ENCODE measurements at regions not wholly inside any gene's neighbourhood (a gene's known extent, or its start where the extent isn't known, plus 50 kb on each side); places are given as distances from the start of the nearest gene placed in this dataset.

DNA sequence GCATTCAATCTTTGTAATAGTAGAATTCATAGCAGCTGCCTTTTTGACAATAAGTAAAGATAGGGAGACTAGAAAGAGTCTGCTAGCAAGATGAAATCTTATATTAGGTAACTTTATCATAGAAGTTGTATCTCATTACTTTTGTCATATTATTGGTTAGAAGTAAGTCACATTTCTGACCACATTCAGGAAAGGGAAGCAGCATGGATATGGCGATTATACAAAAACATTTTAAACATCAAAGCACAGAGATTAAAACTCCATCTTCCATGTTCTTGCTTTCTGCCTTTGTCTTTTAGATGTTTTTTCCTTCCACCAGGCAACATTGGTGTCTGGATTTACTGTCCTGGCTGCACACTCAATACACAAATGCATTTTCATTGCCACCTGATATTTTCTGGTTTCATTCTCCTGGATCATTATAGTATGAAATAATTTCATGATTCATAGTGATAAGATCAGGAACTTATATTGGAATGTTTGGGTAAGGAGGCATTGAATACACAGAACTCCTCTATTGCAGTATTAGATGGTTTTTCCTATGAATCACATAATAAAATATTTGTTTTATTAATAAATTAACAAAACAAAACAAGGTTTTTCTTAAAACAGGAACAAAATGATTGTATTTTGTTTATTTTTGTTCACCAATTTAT is 1460.3 kb upstream of the CADM2 start:
- no peak overlapping the region for H3K23ac ChIP-seq (ENCODE audit: insufficient read length, low read depth, low read length)
- no peaks in the 10 kb centered on the region for H3K23me2 ChIP-seq (ENCODE audit: insufficient read length, low read depth, low read length, poor library complexity, severe bottlenecking)
- Mint-ChIP-seq H3K27ac (no peak overlapping the region), H3K36me3 (ENCODE audit: insufficient read depth in 1 of 3, low read depth in 3 of 3) (0 out of 7 replicates have a peak, but pooled peaks cover 0 to 2% (median 0%) of the 10 kb centered on the region in 3 experiments), H3K27me3 (ENCODE audit: low read depth) (no peaks in the 10 kb centered on the region), H3K9me3 (no peaks in the 10 kb centered on the region; a peak in 2 of 5 replicates), H3K4me3 (no peak overlapping the region), H3K4me1 (no peaks in the 10 kb centered on the region)
- H4K5ac ChIP-seq (ENCODE audit: insufficient read length, low read depth, low read length) = no peak overlapping the region
- no peaks in the 10 kb centered on the region for H3K9me3 ChIP-seq (ENCODE audit: control insufficient read depth, low read depth, low read length)
- H2BK5ac ChIP-seq (ENCODE audit: insufficient read length, low read length) = no peak overlapping the region
- no peak overlapping the region for H2AFZ ChIP-seq (ENCODE audit: low read length)
- H4K91ac ChIP-seq (ENCODE audit: insufficient read length, low read depth, low read length) = no peak overlapping the region
- H3K79me2 ChIP-seq (ENCODE audit: insufficient read depth, low read length) = no peaks in the 10 kb centered on the region
- WGBS (ENCODE audit: extremely low coverage, insufficient read length, low lambda C conversion rate) = no CpG with 5 or more reads among the region's 1 CpG
- H3K4me2 ChIP-seq (ENCODE audit: insufficient read depth, insufficient read length, low read length) = no peak overlapping the region
- no peak overlapping the region for H3K18ac ChIP-seq (ENCODE audit: insufficient read length, low read depth, low read length)
- H3K4me1 ChIP-seq (ENCODE audit: insufficient read depth, low read length) = no peaks in the 10 kb centered on the region
- H2BK12ac ChIP-seq (ENCODE audit: insufficient read length, low read depth, low read length) = no peak overlapping the region
- no peak overlapping the region for H2BK15ac ChIP-seq (ENCODE audit: low read depth, low read length)
- no peak overlapping the region for H3K14ac ChIP-seq (ENCODE audit: insufficient read depth, low read length)
- no peaks in the 10 kb centered on the region for H3K27me3 ChIP-seq (ENCODE audit: insufficient read depth, low read length)
- no peak overlapping the region for H2AK5ac ChIP-seq (ENCODE audit: insufficient read length, low read length)
- H3T11ph ChIP-seq (ENCODE audit: low read length) = no peak overlapping the region
- H3K9ac ChIP-seq (ENCODE audit: extremely low read depth, insufficient read length, low read length) = no peak overlapping the region
- no peak overlapping the region for H2BK20ac ChIP-seq (ENCODE audit: low read depth, low read length, poor library complexity, severe bottlenecking)
- H3K79me1 ChIP-seq (ENCODE audit: insufficient read depth, low read depth, low read length, poor library complexity, severe bottlenecking) = no peaks in the 10 kb centered on the region
- H3K27ac ChIP-seq (ENCODE audit: insufficient read length, low read depth, low read length) = no peak overlapping the region
- H2BK120ac ChIP-seq (ENCODE audit: low read depth, low read length, poor library complexity, severe bottlenecking) = no peak overlapping the region
- H3K56ac ChIP-seq (ENCODE audit: insufficient read length, low read depth, low read length) = no peak overlapping the region
- no peak for DNase-seq
- TF ChIP-seq, protein P1, sequence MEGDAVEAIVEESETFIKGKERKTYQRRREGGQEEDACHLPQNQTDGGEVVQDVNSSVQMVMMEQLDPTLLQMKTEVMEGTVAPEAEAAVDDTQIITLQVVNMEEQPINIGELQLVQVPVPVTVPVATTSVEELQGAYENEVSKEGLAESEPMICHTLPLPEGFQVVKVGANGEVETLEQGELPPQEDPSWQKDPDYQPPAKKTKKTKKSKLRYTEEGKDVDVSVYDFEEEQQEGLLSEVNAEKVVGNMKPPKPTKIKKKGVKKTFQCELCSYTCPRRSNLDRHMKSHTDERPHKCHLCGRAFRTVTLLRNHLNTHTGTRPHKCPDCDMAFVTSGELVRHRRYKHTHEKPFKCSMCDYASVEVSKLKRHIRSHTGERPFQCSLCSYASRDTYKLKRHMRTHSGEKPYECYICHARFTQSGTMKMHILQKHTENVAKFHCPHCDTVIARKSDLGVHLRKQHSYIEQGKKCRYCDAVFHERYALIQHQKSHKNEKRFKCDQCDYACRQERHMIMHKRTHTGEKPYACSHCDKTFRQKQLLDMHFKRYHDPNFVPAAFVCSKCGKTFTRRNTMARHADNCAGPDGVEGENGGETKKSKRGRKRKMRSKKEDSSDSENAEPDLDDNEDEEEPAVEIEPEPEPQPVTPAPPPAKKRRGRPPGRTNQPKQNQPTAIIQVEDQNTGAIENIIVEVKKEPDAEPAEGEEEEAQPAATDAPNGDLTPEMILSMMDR (conservative IDR thresholded peaks at IDR 0.05) = no peak
- H4K20me1 ChIP-seq (ENCODE audit: control insufficient read depth, insufficient read depth, insufficient read length) = no peaks in the 10 kb centered on the region
- H3K4ac ChIP-seq (ENCODE audit: low read depth, low read length) = no peak overlapping the region
- H4K8ac ChIP-seq (replicated peaks; ENCODE audit: insufficient read length, low read depth, low read length) = no peak overlapping the region
